ENCODE measurements at regions not wholly inside any gene's neighbourhood (a gene's known extent, or its start where the extent isn't known, plus 50 kb on each side); places are given as distances from the start of the nearest gene placed in this dataset.

DNA sequence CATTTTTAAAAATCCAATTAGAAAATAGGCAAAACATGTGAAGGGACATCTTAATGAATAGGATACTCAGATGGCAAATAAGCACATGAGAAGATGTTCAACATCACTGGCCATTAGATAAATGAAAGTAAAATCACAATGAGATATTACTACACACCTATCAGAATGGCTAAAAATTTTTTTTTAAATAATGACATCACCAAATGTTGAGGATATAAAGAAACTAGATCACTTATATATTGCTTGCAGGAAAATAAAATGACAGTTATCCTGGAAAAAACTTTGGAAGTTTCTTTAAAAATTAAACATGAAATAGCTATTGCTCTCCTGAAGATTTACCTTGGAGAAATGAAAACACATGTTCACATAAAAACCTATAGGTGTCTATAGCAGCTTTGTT is 127.8 kb downstream of the ALOX5 start:
- no peaks in the 10 kb centered on the region for H3K36me3 ChIP-seq (replicated peaks; ENCODE audit: control insufficient read depth, insufficient read depth, low read length)
- H3K4me3 ChIP-seq (ENCODE audit: insufficient read depth, low read depth, low read length) = no peak overlapping the region
- DNase-seq = no peak
- H3K27me3 ChIP-seq (ENCODE audit: control insufficient read depth, insufficient read depth, low read length) = no peaks in the 10 kb centered on the region

- no peak for DNase-seq
- no peaks in the 10 kb centered on the region for H3K27me3 ChIP-seq (ENCODE audit: control insufficient read depth, insufficient read depth, low read length)
- H3K36me3 ChIP-seq (replicated peaks; ENCODE audit: control insufficient read depth, insufficient read depth, low read length) = no peaks in the 10 kb centered on the region
- H3K4me3 ChIP-seq (ENCODE audit: insufficient read depth, low read depth, low read length) = no peak overlapping the region
Measured at GRCh38 chr10:45500798-45501197, 126.8 kb downstream of the ALOX5 start.

DNA sequence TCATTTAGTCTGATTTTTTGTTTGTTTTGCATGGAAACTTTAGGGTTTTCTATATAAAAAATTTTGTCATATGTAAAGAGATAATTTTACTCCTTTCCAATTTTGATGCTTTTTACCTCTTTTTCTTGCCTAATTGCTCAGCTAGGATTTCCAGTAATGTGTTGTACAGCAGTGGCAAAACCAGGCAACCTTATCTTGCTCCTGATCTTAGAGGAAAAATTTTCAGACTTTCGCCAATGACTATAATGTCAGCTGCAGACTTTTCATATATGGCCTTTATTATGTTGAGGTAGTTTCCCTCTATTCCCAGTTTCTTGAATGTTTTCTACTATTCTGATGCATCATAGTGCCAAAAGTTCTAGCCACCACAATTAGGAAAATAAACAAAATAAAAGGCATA is 126.3 kb downstream of the ALOX5 start:
- H3K36me3 ChIP-seq (replicated peaks; ENCODE audit: control insufficient read depth, insufficient read depth, low read length) = no peaks in the 10 kb centered on the region
- H3K27me3 ChIP-seq (ENCODE audit: control insufficient read depth, insufficient read depth, low read length) = no peaks in the 10 kb centered on the region
- DNase-seq = no peak
- H3K4me3 ChIP-seq (ENCODE audit: insufficient read depth, low read depth, low read length) = no peak overlapping the region

GRCh38 chr10:45495438-45496152 is 121.6 kb downstream of the ALOX5 start:
- H3K36me3 ChIP-seq (replicated peaks; ENCODE audit: control insufficient read depth, insufficient read depth, low read length) = no peaks in the 10 kb centered on the region
- no peaks in the 10 kb centered on the region for H3K27me3 ChIP-seq (ENCODE audit: control insufficient read depth, insufficient read depth, low read length)
- no peak for DNase-seq
- no peak overlapping the region for H3K4me3 ChIP-seq (ENCODE audit: insufficient read depth, low read depth, low read length)
